ENCODE measurements at regions not wholly inside any gene's neighbourhood (a gene's known extent, or its start where the extent isn't known, plus 50 kb on each side); places are given as distances from the start of the nearest gene placed in this dataset.

DNA sequence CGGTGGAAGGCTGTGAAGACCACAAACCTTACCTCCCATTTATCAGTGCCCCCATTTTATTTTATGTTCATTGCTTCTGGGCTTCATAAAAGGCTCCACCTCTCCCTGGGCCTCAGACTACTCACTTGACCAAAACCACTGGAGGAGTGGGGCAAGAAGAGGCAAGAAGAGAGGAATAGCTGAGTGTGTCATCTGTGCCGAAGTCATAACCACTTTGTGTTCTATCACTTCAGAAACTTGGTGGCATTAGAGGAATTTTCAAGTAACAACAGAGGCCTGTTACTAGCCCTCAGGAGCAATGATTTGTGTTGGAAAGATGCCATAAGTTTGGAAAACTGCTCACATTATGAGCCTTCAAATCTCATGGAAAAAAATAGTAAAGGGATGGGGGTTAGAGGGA, 88.7 kb upstream of the PIK3R1 start:
- Histone ChIP-seq H4K91ac (ENCODE audit: low read depth, low read length, poor library complexity) (no peak overlapping the region), H2AFZ (ENCODE audit: low read length) (no peak overlapping the region), H2BK120ac (ENCODE audit: low read depth, low read length) (no peak overlapping the region), H3K36me3 (replicated peaks in 1 of 2; ENCODE audit: control insufficient read depth in 2 of 2, insufficient read depth in 2 of 2, low read length in 2 of 2) (no peaks in the 10 kb centered on the region), H3K79me1 (ENCODE audit: low read depth, low read length) (no peaks in the 10 kb centered on the region), H3K4ac (ENCODE audit: low read length) (no peak overlapping the region), H3K9me3 (replicated peaks in 1 of 2; ENCODE audit: control insufficient read depth in 2 of 2, insufficient read depth in 1 of 2, low read depth in 1 of 2, low read length in 2 of 2) (no peaks in the 10 kb centered on the region), H4K8ac (ENCODE audit: low read depth, low read length) (no peak overlapping the region), H3K4me2 (ENCODE audit: insufficient read depth, low read length, poor library complexity, severe bottlenecking) (no peak overlapping the region), H2AK5ac (ENCODE audit: low read depth, low read length) (no peak overlapping the region), H2BK12ac (ENCODE audit: low read length) (no peak overlapping the region), H3K23ac (ENCODE audit: low read depth, low read length, poor library complexity) (no peak overlapping the region), H3K18ac (ENCODE audit: low read length) (no peak overlapping the region), H2BK15ac (ENCODE audit: low read length) (no peak overlapping the region), H3K27ac (replicated peaks; ENCODE audit: low read length) (no peak overlapping the region), H3K4me3 (ENCODE audit: low read length in 2 of 2) (no peak overlapping the region), H3K14ac (ENCODE audit: low read length) (no peak overlapping the region), H2BK5ac (ENCODE audit: low read length) (no peak overlapping the region), H3K4me1 (ENCODE audit: control insufficient read depth in 2 of 2, insufficient read depth in 1 of 2, low read depth in 1 of 2, low read length in 2 of 2) (no peaks in the 10 kb centered on the region), H3K27me3 (ENCODE audit: control insufficient read depth in 3 of 3, insufficient read depth in 3 of 3, low read depth in 1 of 3, low read length in 3 of 3) (no peaks in the 10 kb centered on the region), H3K9ac (ENCODE audit: low read depth, low read length, poor library complexity) (no peak overlapping the region)
- DNase-seq (ENCODE audit: low spot score) = no peak
- no CpG with 5 or more reads among the region's 2 CpGs for WGBS, 2 donors (ENCODE audit: extremely low coverage in 2 of 2, insufficient read length in 2 of 2, insufficient replicate concordance in 1 of 2)

DNA sequence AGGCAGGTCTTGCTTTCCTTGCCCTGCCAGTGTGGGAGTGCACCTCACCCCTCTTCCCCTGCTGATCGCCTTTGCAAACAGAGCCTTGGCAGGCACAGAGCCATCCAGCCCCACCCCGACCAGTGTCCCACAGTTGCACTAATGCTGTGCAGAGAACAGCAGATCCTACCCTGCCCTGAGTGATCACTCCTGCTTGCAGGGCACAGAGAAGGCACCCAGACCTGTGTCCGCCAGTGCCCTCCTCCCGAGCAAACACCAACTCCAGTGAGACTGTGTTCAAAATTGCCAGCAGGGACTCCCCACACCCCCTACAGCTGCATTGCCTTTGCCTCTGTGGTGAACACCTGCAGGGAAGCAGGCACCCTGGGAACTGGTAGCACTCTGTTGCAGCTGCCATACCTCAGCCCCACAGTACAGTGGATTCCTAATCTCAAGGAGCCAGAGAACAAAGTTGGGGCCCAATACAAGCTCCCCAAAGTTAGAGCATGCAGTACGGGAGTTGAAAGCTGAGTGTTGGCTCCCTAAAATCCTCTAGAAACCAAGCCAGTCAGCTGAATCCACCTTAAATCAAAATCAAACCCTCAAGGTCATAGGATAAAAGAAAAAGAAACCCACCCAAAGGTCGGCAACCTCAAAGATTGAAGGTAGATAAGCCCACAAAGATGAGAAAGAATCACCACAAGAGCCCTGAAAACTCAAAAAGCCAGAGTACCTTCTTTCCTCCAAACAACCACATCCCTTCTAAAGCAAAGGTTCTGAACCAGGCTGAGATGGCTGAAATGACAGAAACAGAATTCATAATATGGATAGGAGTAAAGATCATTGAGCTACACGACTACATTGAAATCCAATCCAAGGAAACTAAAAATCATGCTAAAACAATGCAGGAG, 92.9 kb upstream of the PIK3R1 start:
- no peak overlapping the region for H3K4me3 ChIP-seq (ENCODE audit: low read length in 2 of 2)
- no peaks in the 10 kb centered on the region for H3K9me3 ChIP-seq (replicated peaks in 1 of 2; ENCODE audit: control insufficient read depth in 2 of 2, insufficient read depth in 1 of 2, low read depth in 1 of 2, low read length in 2 of 2)
- no peak overlapping the region for H3K4ac ChIP-seq (ENCODE audit: low read length)
- no peaks in the 10 kb centered on the region for H3K36me3 ChIP-seq (replicated peaks in 1 of 2; ENCODE audit: control insufficient read depth in 2 of 2, insufficient read depth in 2 of 2, low read length in 2 of 2)
- WGBS, 2 donors (ENCODE audit: extremely low coverage in 2 of 2, insufficient read length in 2 of 2, insufficient replicate concordance in 1 of 2) = no CpG with 5 or more reads among the region's 7 CpGs
- no peak overlapping the region for H2BK5ac ChIP-seq (ENCODE audit: low read length)
- peak overlapping the region; percentile 47 for H3K14ac ChIP-seq (ENCODE audit: low read length)
- no peak overlapping the region for H4K8ac ChIP-seq (ENCODE audit: low read depth, low read length)
- no peaks in the 10 kb centered on the region for H3K4me1 ChIP-seq (ENCODE audit: control insufficient read depth in 2 of 2, insufficient read depth in 1 of 2, low read depth in 1 of 2, low read length in 2 of 2)
- no peak overlapping the region for H2BK12ac ChIP-seq (ENCODE audit: low read length)
- no peaks in the 10 kb centered on the region for H3K79me1 ChIP-seq (ENCODE audit: low read depth, low read length)
- H2AK5ac ChIP-seq (ENCODE audit: low read depth, low read length) = peak overlapping the region; percentile 18
- no peak for DNase-seq (ENCODE audit: low spot score)
- H3K27me3 ChIP-seq (ENCODE audit: control insufficient read depth in 3 of 3, insufficient read depth in 3 of 3, low read depth in 1 of 3, low read length in 3 of 3) = no peaks in the 10 kb centered on the region
- peak overlapping the region; percentile 31 for H3K18ac ChIP-seq (ENCODE audit: low read length)
- no peak overlapping the region for H4K91ac ChIP-seq (ENCODE audit: low read depth, low read length, poor library complexity)
- H3K23ac ChIP-seq (ENCODE audit: low read depth, low read length, poor library complexity) = no peak overlapping the region
- peak overlapping the region; percentile 7 for H3K9ac ChIP-seq (ENCODE audit: low read depth, low read length, poor library complexity)
- H3K4me2 ChIP-seq (ENCODE audit: insufficient read depth, low read length, poor library complexity, severe bottlenecking) = no peak overlapping the region
- no peak overlapping the region for H2AFZ ChIP-seq (ENCODE audit: low read length)
- H2BK120ac ChIP-seq (ENCODE audit: low read depth, low read length) = no peak overlapping the region
- no peak overlapping the region for H2BK15ac ChIP-seq (ENCODE audit: low read length)
- H3K27ac ChIP-seq (replicated peaks; ENCODE audit: low read length) = no peak overlapping the region

DNA sequence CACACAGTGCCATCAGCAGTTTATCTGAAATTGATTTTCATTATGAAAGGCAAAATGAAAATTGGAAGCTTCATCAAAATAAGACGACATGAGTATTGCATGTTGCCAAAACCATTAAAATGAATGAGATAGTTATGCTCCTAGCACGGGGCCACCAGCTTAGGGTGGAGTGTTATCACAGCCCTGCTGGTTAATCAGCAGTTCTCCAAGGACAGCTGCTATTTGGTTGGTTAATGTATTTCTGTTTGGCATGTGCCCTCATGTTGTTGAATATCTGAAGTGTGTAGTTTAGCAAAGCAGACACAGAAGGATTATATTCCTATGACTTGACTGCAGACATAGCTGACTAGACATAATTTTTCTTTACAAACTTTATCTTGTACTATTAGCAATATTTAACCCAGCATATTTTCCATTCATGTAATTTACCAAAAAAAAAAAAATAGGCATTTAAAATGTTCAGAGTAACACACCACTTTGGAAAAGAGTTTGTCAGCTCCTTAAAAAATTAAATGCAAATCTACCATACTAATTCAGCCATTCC, 98.6 kb upstream of the PIK3R1 start:
- no peak overlapping the region for H3K4me3 ChIP-seq (ENCODE audit: low read length in 2 of 2)
- no CpG with 5 or more reads among the region's 2 CpGs for WGBS, 2 donors (ENCODE audit: extremely low coverage in 2 of 2, insufficient read length in 2 of 2, insufficient replicate concordance in 1 of 2)
- no peaks in the 10 kb centered on the region for H3K27me3 ChIP-seq (ENCODE audit: control insufficient read depth in 3 of 3, insufficient read depth in 3 of 3, low read depth in 1 of 3, low read length in 3 of 3)
- H2AFZ ChIP-seq (ENCODE audit: low read length) = no peak overlapping the region
- H3K79me1 ChIP-seq (ENCODE audit: low read depth, low read length) = no peaks in the 10 kb centered on the region
- no peak overlapping the region for H2BK5ac ChIP-seq (ENCODE audit: low read length)
- peaks cover 0 to 7% of the 10 kb centered on the region in 2 donors for H3K4me1 ChIP-seq (ENCODE audit: control insufficient read depth in 2 of 2, insufficient read depth in 1 of 2, low read depth in 1 of 2, low read length in 2 of 2)
- H3K9ac ChIP-seq (ENCODE audit: low read depth, low read length, poor library complexity) = no peak overlapping the region
- no peak overlapping the region for H3K4me2 ChIP-seq (ENCODE audit: insufficient read depth, low read length, poor library complexity, severe bottlenecking)
- H3K14ac ChIP-seq (ENCODE audit: low read length) = no peak overlapping the region
- no peak overlapping the region for H2BK120ac ChIP-seq (ENCODE audit: low read depth, low read length)
- no peak overlapping the region for H2BK15ac ChIP-seq (ENCODE audit: low read length)
- no peaks in the 10 kb centered on the region for H3K36me3 ChIP-seq (replicated peaks in 1 of 2; ENCODE audit: control insufficient read depth in 2 of 2, insufficient read depth in 2 of 2, low read length in 2 of 2)
- no peak overlapping the region for H3K18ac ChIP-seq (ENCODE audit: low read length)
- no peak overlapping the region for H4K8ac ChIP-seq (ENCODE audit: low read depth, low read length)
- H2BK12ac ChIP-seq (ENCODE audit: low read length) = no peak overlapping the region
- H3K4ac ChIP-seq (ENCODE audit: low read length) = no peak overlapping the region
- no peak overlapping the region for H3K27ac ChIP-seq (replicated peaks; ENCODE audit: low read length)
- H4K91ac ChIP-seq (ENCODE audit: low read depth, low read length, poor library complexity) = no peak overlapping the region
- H3K9me3 ChIP-seq (replicated peaks in 1 of 2; ENCODE audit: control insufficient read depth in 2 of 2, insufficient read depth in 1 of 2, low read depth in 1 of 2, low read length in 2 of 2) = peaks cover 0 to 7% of the 10 kb centered on the region in 2 donors
- no peak overlapping the region for H2AK5ac ChIP-seq (ENCODE audit: low read depth, low read length)
- no peak for DNase-seq (ENCODE audit: low spot score)
- H3K23ac ChIP-seq (ENCODE audit: low read depth, low read length, poor library complexity) = no peak overlapping the region

DNA sequence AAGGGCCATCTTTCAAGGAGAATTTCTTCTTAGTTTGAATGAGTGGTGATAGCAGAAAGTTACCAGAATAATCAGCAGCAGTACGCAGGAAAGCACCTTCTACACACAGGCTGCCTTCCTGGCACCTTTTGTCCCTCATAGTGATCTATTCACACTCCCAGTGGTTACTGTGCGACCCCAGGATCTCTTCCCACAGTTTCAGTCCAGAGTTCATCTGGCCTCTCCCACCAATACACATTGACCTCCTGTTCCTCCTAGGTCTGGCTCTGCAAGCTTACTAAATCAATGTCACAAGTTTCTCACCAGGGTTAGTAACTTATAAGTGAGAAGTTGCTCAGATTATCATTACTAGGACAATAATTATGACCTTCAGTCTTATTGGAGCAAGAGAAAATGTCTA, 99.1 kb upstream of the PIK3R1 start:
- no peak overlapping the region for H2BK120ac ChIP-seq (ENCODE audit: low read depth, low read length)
- H3K36me3 ChIP-seq (replicated peaks in 1 of 2; ENCODE audit: control insufficient read depth in 2 of 2, insufficient read depth in 2 of 2, low read length in 2 of 2) = no peaks in the 10 kb centered on the region
- no peak overlapping the region for H4K8ac ChIP-seq (ENCODE audit: low read depth, low read length)
- H2AK5ac ChIP-seq (ENCODE audit: low read depth, low read length) = no peak overlapping the region
- no peak overlapping the region for H3K14ac ChIP-seq (ENCODE audit: low read length)
- H3K4ac ChIP-seq (ENCODE audit: low read length) = no peak overlapping the region
- no peak overlapping the region for H3K4me3 ChIP-seq (ENCODE audit: low read length in 2 of 2)
- peaks cover 0 to 7% of the 10 kb centered on the region in 2 donors for H3K4me1 ChIP-seq (ENCODE audit: control insufficient read depth in 2 of 2, insufficient read depth in 1 of 2, low read depth in 1 of 2, low read length in 2 of 2)
- H2BK5ac ChIP-seq (ENCODE audit: low read length) = no peak overlapping the region
- no peak overlapping the region for H3K27ac ChIP-seq (replicated peaks; ENCODE audit: low read length)
- peak overlapping the region; percentile 40 for H2AFZ ChIP-seq (ENCODE audit: low read length)
- no peak overlapping the region for H3K4me2 ChIP-seq (ENCODE audit: insufficient read depth, low read length, poor library complexity, severe bottlenecking)
- H3K79me1 ChIP-seq (ENCODE audit: low read depth, low read length) = no peaks in the 10 kb centered on the region
- H2BK12ac ChIP-seq (ENCODE audit: low read length) = no peak overlapping the region
- H4K91ac ChIP-seq (ENCODE audit: low read depth, low read length, poor library complexity) = no peak overlapping the region
- no peak overlapping the region for H3K18ac ChIP-seq (ENCODE audit: low read length)
- H2BK15ac ChIP-seq (ENCODE audit: low read length) = no peak overlapping the region
- H3K27me3 ChIP-seq (ENCODE audit: control insufficient read depth in 3 of 3, insufficient read depth in 3 of 3, low read depth in 1 of 3, low read length in 3 of 3) = no peaks in the 10 kb centered on the region
- H3K9me3 ChIP-seq (replicated peaks in 1 of 2; ENCODE audit: control insufficient read depth in 2 of 2, insufficient read depth in 1 of 2, low read depth in 1 of 2, low read length in 2 of 2) = peaks cover 0 to 7% of the 10 kb centered on the region in 2 donors
- no peak overlapping the region for H3K9ac ChIP-seq (ENCODE audit: low read depth, low read length, poor library complexity)
- H3K23ac ChIP-seq (ENCODE audit: low read depth, low read length, poor library complexity) = no peak overlapping the region
- no peak for DNase-seq (ENCODE audit: low spot score)
- no CpG with 5 or more reads among the region's 2 CpGs for WGBS, 2 donors (ENCODE audit: extremely low coverage in 2 of 2, insufficient read length in 2 of 2, insufficient replicate concordance in 1 of 2)
